ENCODE measurements at regions not wholly inside any gene's neighbourhood (a gene's known extent, or its start where the extent isn't known, plus 50 kb on each side); places are given as distances from the start of the nearest gene placed in this dataset.

- DNase-seq (ENCODE audit: low read depth) = no peak
These were observed 242.2 kb downstream of the ENGASE start for GRCh38 chr17:79316805-79317204.

GRCh38 chr17:79315358-79316105 lies 240.9 kb downstream of the ENGASE start:
- DNase-seq (ENCODE audit: low read depth) = no peak

- DNase-seq (ENCODE audit: low read depth) = no peak
These were observed 240.2 kb downstream of the ENGASE start for GRCh38 chr17:79314617-79315357.

GRCh38 chr17:79311373-79311772 lies 236.7 kb downstream of the ENGASE start:
- no peak for DNase-seq (ENCODE audit: low read depth)

GRCh38 chr17:79306424-79307318 lies 232.0 kb downstream of the ENGASE start:
- no peak for DNase-seq (ENCODE audit: low read depth)

- no peak for DNase-seq (ENCODE audit: low read depth)
These were observed 231.3 kb downstream of the ENGASE start for GRCh38 chr17:79305768-79306423.

- DNase-seq (ENCODE audit: low read depth) = no peak
These were observed 230.7 kb downstream of the ENGASE start for GRCh38 chr17:79305376-79305767.

- no peak for DNase-seq (ENCODE audit: low read depth)
These were observed 230.3 kb downstream of the ENGASE start for GRCh38 chr17:79304884-79305283.

- DNase-seq (ENCODE audit: low read depth) = no peak
These were observed 229.1 kb downstream of the ENGASE start for GRCh38 chr17:79303641-79304205.

GRCh38 chr17:79301469-79301868 lies 226.8 kb downstream of the ENGASE start:
- DNase-seq (ENCODE audit: low read depth) = no peak

- DNase-seq (ENCODE audit: low read depth) = no peak
These were observed 224.7 kb downstream of the ENGASE start for GRCh38 chr17:79299349-79299748.

- no peak for DNase-seq (ENCODE audit: low read depth)
These were observed 224.2 kb downstream of the ENGASE start for GRCh38 chr17:79298799-79299198.

- no peak for DNase-seq (ENCODE audit: low read depth)
These were observed 221.6 kb downstream of the ENGASE start for GRCh38 chr17:79296243-79296642.

GRCh38 chr17:79295307-79295706 lies 220.7 kb downstream of the ENGASE start:
- DNase-seq (ENCODE audit: low read depth) = no peak

GRCh38 chr17:79294459-79295071 lies 219.9 kb downstream of the ENGASE start:
- peak; percentile 44 for DNase-seq (ENCODE audit: low read depth)

GRCh38 chr17:79292501-79292900 lies 217.9 kb downstream of the ENGASE start:
- no peak for DNase-seq (ENCODE audit: low read depth)

GRCh38 chr17:79291391-79291790 lies 216.8 kb downstream of the ENGASE start:
- DNase-seq (ENCODE audit: low read depth) = no peak

GRCh38 chr17:79290726-79291125 lies 216.1 kb downstream of the ENGASE start:
- no peak for DNase-seq (ENCODE audit: low read depth)

GRCh38 chr17:79288950-79289349 lies 214.3 kb downstream of the ENGASE start:
- no peak for DNase-seq (ENCODE audit: low read depth)

GRCh38 chr17:79286440-79286839 lies 211.8 kb downstream of the ENGASE start:
- no peak for DNase-seq (ENCODE audit: low read depth)

- no peak for DNase-seq (ENCODE audit: low read depth)
These were observed 211.3 kb downstream of the ENGASE start for GRCh38 chr17:79285973-79286372.

All from M059J (cell line).